ENCODE measurements at regions not wholly inside any gene's neighbourhood (a gene's known extent, or its start where the extent isn't known, plus 50 kb on each side); places are given as distances from the start of the nearest gene placed in this dataset.

DNA sequence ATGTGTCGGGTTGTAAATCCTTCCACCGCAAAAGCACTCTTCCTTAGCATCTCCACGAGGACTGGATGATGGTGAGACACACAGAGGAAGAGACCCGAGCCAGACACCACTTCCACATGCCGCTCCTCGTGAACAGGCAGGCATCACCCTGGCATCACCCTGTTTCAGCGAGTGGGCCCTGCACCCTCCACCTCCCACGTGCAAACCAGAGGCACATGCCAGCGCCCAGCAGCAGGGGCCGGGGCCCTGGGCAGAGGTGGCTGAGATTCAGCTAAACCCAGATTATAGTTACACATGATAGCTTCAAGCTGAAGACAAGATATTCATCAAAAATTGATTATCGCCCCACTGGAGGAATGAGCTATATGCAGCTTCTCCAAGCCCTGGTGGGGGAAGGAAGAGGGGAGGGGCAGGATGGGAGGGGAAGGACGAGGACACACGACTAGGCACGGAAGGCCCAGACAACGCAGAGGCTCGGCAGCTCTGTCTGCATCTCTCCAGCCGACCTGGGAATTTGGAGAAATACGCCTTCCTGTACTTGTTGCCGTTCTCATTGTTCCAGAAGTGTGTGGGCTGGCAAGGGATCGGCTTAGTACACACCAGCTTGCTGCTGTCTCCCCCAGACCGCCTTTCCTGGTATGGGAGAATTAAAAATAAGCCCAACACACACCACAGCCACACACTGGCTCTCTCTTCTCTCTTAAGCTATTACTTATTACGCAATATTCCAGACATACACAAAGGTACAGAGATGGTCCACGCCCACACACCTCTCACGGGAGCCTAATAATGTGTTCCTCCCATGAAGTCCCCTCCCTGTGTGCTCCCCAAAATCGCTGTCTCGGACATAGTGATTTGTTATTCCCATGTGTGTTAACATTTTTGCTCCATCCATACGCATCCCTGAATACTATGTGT is 50.4 kb upstream of the ZNF354A start:
- no peaks in the 10 kb centered on the region for H3K27me3 ChIP-seq (replicated peaks; ENCODE audit: control insufficient read depth, insufficient read depth, low read length)
- H3K4me3 ChIP-seq (replicated peaks; ENCODE audit: low read depth, low read length) = no peak overlapping the region
- TF ChIP-seq, protein P1, sequence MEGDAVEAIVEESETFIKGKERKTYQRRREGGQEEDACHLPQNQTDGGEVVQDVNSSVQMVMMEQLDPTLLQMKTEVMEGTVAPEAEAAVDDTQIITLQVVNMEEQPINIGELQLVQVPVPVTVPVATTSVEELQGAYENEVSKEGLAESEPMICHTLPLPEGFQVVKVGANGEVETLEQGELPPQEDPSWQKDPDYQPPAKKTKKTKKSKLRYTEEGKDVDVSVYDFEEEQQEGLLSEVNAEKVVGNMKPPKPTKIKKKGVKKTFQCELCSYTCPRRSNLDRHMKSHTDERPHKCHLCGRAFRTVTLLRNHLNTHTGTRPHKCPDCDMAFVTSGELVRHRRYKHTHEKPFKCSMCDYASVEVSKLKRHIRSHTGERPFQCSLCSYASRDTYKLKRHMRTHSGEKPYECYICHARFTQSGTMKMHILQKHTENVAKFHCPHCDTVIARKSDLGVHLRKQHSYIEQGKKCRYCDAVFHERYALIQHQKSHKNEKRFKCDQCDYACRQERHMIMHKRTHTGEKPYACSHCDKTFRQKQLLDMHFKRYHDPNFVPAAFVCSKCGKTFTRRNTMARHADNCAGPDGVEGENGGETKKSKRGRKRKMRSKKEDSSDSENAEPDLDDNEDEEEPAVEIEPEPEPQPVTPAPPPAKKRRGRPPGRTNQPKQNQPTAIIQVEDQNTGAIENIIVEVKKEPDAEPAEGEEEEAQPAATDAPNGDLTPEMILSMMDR (IDR thresholded peaks at IDR 0.05; ENCODE audit: insufficient read depth, low read length, poor library complexity, severe bottlenecking) = no peak
- DNase-seq (ENCODE audit: extremely low read depth, insufficient read length) = no peak
- no peaks in the 10 kb centered on the region for H3K36me3 ChIP-seq (ENCODE audit: control insufficient read depth, insufficient read depth, low read length)

Data from GM06990 (cell line).